ENCODE measurements at regions not wholly inside any gene's neighbourhood (a gene's known extent, or its start where the extent isn't known, plus 50 kb on each side); places are given as distances from the start of the nearest gene placed in this dataset.

DNA sequence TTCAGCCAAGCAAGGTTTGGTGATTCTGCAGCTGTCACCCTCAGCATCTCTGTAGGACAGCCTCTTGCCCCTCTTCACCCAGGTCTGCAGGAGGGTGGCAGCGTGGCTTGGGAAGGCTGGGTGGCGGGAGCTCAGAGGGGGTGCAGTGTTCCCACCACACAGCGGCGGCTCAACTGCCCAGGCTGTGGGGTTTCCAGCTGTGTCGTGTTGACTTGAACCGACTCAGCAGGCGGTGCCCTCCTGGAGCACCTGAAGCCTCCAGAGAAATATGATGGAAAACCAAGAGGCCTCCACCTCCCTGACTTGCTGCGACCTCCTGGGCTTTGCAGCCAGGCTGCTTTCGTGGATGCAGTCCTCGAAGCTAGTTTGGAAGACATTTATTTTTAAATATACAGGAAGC, 68.0 kb upstream of the KLF6 start:
- DNase-seq: no peak

- DNase-seq: no peak
Measured at GRCh38 chr10:3852147-3852904, 67.3 kb upstream of the KLF6 start.

DNA sequence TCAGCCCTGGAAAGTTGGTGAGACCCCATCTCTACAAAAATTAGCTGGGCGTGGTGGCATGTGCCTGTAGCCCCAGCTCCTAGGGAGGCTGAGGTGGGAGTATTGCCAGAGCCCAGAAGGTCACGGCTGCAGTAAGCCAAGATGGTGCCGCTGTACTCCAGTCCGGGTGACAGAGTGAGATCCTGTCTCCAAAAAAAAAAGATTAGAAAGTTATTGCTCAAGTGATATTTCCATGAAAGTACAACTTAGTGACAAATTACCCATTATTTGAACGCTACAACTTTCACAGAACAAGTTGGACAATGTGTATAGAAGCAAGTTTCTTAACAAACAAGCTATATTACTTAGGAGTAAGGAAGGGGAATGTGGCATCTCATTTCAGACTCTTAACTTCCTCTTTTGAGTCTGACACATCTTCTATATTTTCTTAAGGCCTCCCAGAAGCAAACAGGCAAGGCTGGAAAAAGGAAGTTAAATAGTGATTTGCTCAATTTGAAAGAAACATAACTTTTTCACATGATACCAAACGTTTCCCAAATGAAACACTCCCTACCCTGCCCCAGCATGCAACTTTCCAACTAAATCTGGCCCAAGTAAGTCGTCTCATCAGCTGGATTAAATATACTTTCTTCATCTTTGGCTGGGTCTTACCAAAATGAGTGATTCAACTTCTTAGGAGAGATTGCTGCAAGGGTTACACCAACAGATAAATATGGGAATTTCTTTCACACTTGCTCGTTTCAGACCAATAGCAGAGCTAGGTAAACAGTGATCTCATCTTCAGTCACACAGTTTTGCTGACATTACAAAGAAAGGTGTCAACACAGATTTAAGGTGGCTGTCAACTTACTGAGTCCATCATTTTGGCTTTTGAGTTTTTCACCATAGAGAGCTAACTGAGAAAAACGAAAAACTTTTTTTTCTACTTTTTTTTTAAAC, 66.3 kb upstream of the KLF6 start:
- DNase-seq: no peak

DNA sequence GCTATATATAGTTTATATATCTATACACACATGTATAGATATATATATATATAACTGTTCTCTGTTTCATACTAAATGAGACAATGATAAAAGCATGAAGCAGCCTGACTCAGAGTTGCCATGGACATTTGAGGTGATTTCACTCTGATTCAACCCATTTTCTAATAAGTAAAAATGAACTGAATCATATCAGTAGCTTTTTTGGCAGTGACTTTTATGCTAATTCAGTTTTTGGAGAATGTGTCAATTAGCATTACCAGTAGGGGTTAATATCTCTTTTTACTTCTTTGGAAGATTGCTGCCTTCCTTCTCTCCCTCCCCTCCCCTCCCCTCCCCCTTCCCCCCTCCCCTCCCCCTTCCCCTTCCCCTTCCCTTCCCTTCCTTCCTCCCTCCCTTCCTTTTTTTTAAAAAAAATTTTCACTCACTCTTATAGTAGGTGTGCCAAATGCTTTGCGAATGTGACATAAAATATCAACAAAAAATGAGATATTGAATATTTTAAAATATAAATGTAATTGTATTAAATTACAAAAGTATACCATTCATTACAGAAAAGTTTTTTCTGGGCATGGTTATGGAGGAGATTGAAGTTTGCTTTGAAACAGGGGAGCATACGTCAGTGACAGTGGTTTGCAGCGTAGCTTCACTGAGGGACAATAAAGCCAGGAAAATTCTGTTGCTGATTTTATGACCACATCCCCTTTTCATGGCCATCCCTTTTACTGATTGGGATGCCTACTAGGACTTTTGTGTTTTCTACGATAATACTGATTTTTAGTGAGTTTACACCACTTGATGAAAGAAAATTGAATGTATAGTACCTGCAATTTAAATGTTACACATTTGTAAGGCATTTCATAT, 64.0 kb upstream of the KLF6 start:
- no peak for DNase-seq

DNA sequence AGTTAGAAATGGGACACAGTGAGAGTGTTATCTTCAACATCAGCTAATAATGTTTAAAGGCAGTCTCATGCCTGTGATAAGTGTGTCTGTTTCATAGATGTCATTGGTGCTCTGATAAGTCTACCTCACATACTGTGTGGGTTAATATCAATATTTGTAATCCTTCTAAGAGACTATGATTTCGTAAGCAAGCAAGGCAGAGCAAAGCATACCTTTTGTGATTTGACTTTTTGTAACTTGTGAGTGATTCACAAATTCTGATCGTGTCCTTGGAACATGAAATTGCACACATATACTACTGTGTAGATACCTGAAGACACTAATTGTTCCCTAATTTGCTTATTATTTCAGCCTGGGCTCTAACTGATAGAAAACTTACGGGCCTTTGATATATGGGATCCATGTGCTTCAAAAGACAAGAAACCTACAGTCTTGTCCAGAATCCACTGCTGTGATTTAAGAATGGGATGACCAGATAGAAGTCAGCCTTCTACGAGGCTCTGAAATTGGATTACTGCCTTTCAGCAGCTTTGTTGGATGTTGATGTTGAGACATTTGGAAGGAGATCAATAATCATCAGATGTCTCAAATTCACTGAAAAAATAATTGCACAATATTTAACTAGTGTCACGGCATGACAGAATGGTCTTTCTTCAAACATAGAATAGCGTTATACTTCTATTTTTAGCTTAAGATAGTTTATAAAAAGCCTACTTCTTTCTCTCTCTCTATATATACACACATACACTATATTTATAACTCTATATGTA, 63.2 kb upstream of the KLF6 start:
- no peak for DNase-seq

- DNase-seq: no peak
Measured at GRCh38 chr10:3846736-3847135, 61.7 kb upstream of the KLF6 start.

DNA sequence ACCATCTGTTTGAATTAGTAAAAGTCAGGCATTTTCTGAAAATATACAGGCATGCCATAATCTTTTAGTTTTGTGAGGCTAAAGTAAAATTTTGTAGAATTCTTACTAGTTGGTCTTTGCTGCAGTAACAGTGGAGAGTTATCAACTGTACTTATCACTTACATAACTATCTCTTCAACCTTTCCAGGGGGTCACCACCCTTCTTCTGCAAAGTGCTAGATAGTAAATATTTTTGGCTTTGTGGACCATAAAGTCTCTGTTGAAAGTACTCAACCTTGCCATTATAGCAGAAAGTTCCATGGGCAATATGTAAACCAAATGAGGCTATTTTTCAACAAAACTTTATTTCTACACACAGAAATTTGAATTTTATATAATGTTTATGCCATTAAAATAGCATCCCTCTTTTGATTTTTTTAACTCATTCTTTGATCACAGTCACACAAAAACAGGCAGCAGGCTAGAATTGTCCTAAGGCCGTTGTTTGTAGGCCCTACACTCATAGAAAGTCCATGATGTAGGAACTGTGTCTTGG, 59.5 kb upstream of the KLF6 start:
- DNase-seq: no peak

DNA sequence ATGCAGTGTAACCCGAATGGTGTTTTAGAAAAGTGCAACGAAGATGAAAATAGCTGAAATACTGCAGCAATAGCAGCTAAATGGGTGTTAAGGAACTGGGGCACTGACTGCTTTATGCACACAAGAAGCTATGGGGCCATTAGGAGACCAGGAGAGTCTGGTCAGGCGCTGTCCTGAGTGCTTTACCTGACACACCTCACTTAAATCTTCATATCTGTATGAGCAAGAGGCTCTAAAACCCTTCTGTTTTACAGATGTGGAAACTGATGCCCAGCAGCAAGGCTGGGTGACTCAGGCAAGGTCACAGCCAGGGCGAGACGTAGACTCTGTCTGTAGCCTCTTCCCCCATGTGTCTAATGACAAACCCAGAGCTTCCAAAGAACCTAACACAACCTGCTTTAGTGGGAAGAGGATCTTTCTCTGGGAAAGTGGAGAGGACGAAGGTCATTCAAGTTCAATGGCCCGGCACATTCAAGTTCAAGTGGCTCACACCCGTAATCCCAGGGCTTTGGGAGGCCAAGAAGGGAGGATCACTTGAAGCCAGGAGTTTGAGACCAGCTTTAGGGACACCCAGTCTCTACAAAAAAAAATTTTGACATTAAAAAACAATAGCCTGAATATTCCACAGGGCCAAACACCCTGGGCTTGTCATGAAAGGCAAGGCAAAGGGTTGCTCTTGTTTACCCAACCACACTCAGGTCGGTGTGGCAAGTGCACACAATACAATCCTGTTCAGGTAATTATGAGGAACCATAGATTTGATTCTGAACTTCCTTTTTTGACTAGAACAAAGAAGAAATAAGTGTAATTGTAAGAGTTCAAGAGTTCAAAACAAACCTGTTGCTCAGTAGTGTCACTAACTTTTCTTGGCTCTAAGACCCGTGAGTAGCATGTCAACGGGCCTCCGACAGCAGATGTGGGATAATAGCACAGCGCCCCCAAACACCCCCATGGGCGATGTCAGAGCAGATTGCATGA, 53.7 kb upstream of the KLF6 start:
- no peak for DNase-seq

- no peak for DNase-seq
Measured at GRCh38 chr10:3837647-3838459, 52.8 kb upstream of the KLF6 start.

DNA sequence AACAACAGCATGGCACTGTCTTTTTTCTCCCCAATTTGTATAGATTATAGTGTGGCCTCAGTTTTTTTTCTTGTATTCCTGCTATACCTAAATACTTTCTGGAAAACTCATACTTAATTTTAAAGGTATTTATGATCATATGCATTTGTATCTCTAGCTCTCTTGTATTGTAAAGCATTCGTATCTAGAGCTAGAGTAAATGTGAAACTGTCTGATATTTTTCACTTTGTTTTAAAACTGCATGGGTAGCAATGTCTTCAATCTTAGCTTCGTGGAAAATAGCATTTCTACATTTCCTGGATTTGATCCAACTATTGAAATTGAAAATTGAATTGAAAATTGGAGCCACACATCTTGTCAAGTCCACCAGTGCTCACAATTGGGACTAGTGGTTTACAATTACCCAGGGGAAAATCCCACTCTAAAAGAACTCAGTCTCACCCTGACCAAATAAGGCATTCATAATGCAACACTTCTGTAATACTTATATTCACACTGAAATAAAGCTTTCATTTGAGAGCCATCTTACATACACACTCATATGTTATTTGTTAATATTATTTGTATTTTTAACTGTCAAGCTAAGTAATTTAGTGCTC, 51.3 kb upstream of the KLF6 start:
- DNase-seq: no peak

DNA sequence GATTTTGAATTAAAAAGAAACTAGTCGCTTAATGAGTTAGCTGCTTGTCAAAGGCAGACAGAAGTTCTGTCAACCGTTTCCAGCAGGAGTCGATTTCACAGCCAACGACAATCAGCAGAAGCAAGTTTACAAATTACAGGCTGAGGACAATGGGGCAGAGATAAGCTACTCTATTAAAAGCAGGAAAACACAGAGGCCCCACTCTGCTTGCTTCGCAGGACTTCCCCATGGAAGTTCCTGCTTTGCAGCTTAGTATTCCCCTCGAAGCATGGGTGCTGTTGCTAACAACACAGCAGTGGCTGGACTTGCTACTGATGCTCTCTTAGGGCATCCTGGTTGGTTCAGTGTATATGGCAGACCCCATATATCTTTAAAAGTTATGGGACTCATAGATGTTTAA, 50.8 kb upstream of the KLF6 start:
- DNase-seq: no peak

GRCh38 chr10:3834947-3835346, 49.9 kb upstream of the KLF6 start:
- DNase-seq: no peak

Measured in NCI-H1930 (cell line).